Skeletal muscle satellite cell (primary cell): ENCODE measurements at regions not wholly inside any gene's neighbourhood (a gene's known extent, or its start where the extent isn't known, plus 50 kb on each side); places are given as distances from the start of the nearest gene placed in this dataset.
"Not testable (repeated sequence)": the region's sequence is repeated elsewhere in the genome, so short reads cannot be mapped to it uniquely, and the experiment has no call there.

Source experiments
- H3K27me3 ChIP-seq: 2 replicates; pipeline ENCODE4 v1.7.0; 2013; ENCODE audit warnings: low read length; ENCODE audit not compliant: control insufficient read depth, insufficient read depth
- H3K36me3 ChIP-seq: 2 replicates; pipeline ENCODE4 v1.7.0; 2013; ENCODE audit warnings: mild to moderate bottlenecking, control low read depth, low read length; ENCODE audit not compliant: insufficient read depth
- H3K4me1 ChIP-seq: 2 replicates; pipeline ENCODE4 v1.7.0; 2013; ENCODE audit warnings: low read length; ENCODE audit not compliant: control insufficient read depth, insufficient read depth
- H3K4me2 ChIP-seq: 2 replicates; pipeline ENCODE4 v1.7.0; 2013; ENCODE audit warnings: mild to moderate bottlenecking, low read length
- H3K4me3 ChIP-seq: 2 replicates; pipeline ENCODE4 v1.7.0; 2013; ENCODE audit warnings: low read length
- H3K9ac ChIP-seq: 2 replicates; pipeline ENCODE4 v1.7.0; 2013; ENCODE audit warnings: mild to moderate bottlenecking, low read depth, low read length, moderate library complexity
- H3K9me3 ChIP-seq: replicated peaks from 2 replicates; pipeline ENCODE4 v1.7.0; 2013; ENCODE audit warnings: mild to moderate bottlenecking, control low read depth, low read length

DNA sequence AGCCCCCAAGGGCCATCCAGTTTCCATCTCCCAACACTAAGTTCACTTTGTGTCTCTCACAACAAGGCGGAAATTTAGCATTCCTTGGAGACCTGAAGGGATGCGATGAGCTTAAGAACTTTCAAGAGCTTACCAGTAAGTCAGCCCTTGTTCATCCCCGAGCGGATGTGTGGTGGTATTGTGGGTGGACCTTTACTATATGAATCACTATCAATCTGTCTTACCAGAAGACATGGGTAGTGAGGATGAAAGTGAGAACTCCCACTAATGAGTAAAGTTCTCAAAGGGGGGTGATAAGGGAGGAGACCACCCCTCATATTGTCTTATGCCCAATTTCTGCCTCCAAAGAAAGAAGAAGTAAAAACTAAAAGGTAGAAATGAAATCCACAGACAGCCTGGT lies 329.6 kb upstream of the NCKAP5 start:
- not testable (repeated sequence) for H3K4me1 ChIP-seq, H3K4me3 ChIP-seq, H3K4me2 ChIP-seq, H3K36me3 ChIP-seq, H3K9me3 ChIP-seq, H3K9ac ChIP-seq
- H3K27me3 ChIP-seq, result peaks cover 12% of the 10 kb centered on the region

DNA sequence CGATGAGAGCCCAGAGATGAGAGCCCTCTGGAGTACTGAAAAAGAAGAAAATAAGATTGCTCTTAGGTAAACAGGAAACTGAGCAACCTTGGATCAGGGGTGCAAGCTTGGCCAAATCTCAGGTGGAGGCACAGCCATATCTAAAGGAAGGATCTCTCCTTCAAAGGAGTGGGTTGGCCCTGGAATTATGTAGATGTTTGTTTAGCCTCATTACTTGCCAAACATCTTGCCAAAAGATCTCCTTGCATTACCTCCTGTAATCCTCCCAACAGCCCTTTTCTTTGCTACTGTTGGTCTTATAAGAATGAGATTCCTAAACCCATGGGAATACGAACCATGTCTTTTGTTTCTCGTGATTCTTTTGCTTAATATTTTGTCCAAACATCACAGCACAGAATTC lies 332.6 kb upstream of the NCKAP5 start:
- Histone ChIP-seq H3K27me3 (peaks cover 4% of the 10 kb centered on the region), H3K36me3 (no peaks in the 10 kb centered on the region), H3K4me2 (no peak overlapping the region), H3K4me1 (no peaks in the 10 kb centered on the region), H3K9ac (no peak overlapping the region), H3K4me3 (no peak overlapping the region), H3K9me3 (no peaks in the 10 kb centered on the region)

DNA sequence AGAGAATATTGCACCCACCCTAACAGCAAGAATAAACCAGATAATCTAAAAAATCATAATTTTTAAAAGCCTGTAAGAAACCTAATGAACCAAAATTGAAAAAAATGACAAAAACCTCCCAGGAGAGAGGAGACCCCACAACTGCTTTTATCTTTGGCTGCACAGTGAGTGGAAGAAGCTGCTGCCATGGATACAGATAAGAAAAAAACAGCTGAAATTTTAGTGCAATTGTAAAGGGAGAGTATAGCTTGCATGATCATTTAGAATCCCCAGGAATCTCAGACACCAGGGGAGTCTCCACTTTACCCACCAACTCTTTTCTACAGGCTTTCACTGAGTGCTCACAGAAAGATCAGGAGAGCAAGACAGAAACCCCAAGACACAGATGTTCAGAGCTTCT lies 338.1 kb upstream of the NCKAP5 start:
- Histone ChIP-seq H3K4me1 (no peaks in the 10 kb centered on the region), H3K4me2 (no peak overlapping the region), H3K4me3 (no peak overlapping the region), H3K36me3 (no peaks in the 10 kb centered on the region), H3K27me3 (peaks cover 4% of the 10 kb centered on the region), H3K9ac (no peak overlapping the region), H3K9me3 (no peaks in the 10 kb centered on the region)

DNA sequence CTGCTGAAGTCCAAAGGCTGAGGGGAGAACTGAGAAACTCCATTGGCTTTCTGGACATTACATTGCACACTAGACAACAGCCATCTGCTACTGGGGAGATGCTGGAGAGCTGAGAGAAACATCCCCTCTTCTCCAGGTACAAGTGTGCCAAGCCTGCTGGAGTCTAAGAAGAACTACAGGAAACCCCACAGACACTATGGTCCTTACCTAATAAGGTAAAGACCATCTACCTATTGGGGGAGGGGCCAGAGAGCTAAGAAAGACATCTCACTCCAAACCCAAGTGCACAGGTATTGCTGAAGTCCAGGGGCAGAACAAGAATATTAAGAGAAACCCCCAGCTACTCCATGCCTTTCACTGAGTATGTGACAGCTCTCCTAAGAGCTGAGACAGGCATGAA lies 338.7 kb upstream of the NCKAP5 start:
- Histone ChIP-seq H3K4me2 (no peak overlapping the region), H3K9me3 (no peaks in the 10 kb centered on the region), H3K4me3 (no peak overlapping the region), H3K36me3 (no peaks in the 10 kb centered on the region), H3K4me1 (no peaks in the 10 kb centered on the region), H3K9ac (no peak overlapping the region), H3K27me3 (peaks cover 4% of the 10 kb centered on the region)

DNA sequence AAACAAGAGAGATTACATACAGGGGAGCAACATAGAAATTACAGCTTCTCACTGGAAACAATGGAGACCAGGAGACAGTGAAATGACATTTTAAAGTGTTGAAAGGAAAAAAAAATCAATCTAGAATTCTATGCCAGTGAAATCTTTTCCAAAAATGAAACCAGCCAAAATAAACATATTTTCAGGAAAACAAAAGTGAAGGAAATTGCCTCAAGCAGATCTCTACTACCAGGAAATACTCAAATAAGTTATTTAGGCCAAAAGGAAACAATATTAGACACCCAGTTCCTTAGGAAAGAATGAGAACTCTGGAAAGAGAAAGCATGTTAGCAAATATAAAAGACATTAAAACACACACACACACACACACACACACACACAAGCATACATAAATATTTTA lies 339.9 kb upstream of the NCKAP5 start:
- no peak overlapping the region for H3K4me3 ChIP-seq
- H3K9me3 ChIP-seq, result no peaks in the 10 kb centered on the region
- no peaks in the 10 kb centered on the region for H3K4me1 ChIP-seq
- H3K36me3 ChIP-seq, result no peaks in the 10 kb centered on the region
- H3K4me2 ChIP-seq, result no peak overlapping the region
- no peak overlapping the region for H3K9ac ChIP-seq
- H3K27me3 ChIP-seq, result no peaks in the 10 kb centered on the region

DNA sequence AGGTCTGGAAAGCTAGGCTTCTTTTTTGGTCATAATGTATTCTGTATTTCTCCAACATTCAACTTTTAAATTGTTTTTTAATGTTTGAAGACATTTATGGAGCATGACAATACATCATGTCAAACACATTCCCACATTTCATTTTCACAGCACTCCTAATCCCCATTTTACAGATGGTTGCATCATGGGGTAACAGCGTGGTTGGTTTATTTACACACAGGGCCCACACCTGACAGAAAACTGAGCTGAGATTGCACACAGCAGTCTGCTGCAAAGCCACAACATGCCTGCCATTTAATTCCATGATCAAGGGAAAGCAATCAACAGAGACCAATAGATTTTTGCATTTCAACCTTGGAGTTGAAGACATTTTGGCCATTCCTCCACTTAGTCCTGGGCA lies 335.7 kb upstream of the MGAT5 start:
- no peaks in the 10 kb centered on the region for H3K4me1 ChIP-seq
- no peak overlapping the region for H3K4me2 ChIP-seq
- no peak overlapping the region for H3K9ac ChIP-seq
- no peaks in the 10 kb centered on the region for H3K27me3 ChIP-seq
- no peaks in the 10 kb centered on the region for H3K9me3 ChIP-seq
- no peak overlapping the region for H3K4me3 ChIP-seq
- H3K36me3 ChIP-seq, result no peaks in the 10 kb centered on the region

DNA sequence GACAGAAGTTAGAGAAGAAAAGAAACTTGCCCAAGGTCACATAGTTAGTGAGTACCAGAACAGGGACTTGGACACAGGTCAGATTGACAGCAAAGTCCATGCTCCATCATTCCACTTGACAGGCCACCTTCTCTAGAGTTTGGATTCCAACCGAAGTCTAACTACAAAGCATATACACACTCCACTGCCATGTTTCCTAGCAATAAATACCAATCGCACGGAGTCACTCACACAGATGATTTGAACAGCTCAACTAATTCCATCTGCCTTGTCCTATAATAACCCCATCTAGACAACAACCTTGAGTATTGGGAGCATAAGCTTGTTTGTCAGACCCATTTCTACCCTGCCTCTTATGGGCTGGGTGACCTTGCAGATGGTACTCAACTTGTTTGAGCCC lies 334.6 kb upstream of the MGAT5 start:
- Histone ChIP-seq H3K4me2 (no peak overlapping the region), H3K4me3 (no peak overlapping the region)

DNA sequence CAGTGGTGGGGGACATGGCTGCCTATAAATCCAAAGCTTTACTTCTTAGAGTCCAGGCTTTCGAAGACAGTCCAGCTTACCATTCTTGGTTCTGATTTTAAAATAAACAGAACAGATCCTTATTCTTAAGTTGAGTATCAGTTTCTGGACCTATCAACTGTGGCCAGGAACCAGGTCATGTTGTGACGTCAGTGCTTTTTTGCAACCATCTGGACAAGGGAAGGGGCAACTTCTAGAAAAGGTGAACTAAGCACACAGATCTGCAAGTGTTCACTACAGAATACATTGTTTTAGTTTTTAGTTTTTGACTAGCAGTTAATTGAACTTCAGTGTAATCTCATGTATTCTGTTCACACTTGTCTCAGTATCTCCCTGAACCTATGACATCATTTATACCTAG lies 326.0 kb upstream of the MGAT5 start:
- Histone ChIP-seq H3K27me3 (no peaks in the 10 kb centered on the region), H3K9ac (no peak overlapping the region), H3K4me1 (no peaks in the 10 kb centered on the region), H3K4me3 (no peak overlapping the region), H3K36me3 (no peaks in the 10 kb centered on the region), H3K4me2 (no peak overlapping the region), H3K9me3 (no peaks in the 10 kb centered on the region)

More for the DNA sequence above, 334.6 kb upstream of the MGAT5 start:
- Histone ChIP-seq H3K36me3 (no peaks in the 10 kb centered on the region), H3K4me1 (no peaks in the 10 kb centered on the region), H3K27me3 (no peaks in the 10 kb centered on the region), H3K9ac (no peak overlapping the region), H3K9me3 (no peaks in the 10 kb centered on the region)

DNA sequence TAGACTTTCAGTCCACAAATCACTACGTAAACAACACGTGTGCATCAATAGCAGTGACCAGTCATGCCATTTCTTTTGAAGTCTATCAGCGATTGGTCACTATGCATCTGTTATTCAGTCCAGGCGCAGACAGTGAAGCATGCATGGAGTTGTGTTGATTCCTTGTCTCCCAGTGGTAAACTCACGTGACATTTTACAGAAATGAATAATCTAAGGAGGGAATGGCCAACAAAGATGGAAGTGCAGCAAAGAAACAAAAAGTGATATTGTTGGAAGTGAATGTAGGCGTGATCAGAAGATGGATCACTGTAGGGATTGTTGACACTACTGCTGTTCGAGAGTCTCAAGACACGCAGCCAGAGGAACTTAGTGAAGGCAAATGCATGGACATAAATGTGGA lies 317.8 kb upstream of the MGAT5 start:
- Histone ChIP-seq H3K4me1 (no peaks in the 10 kb centered on the region), H3K4me3 (no peak overlapping the region), H3K4me2 (no peak overlapping the region), H3K9me3 (no peaks in the 10 kb centered on the region), H3K36me3 (no peaks in the 10 kb centered on the region), H3K9ac (no peak overlapping the region), H3K27me3 (no peaks in the 10 kb centered on the region)

DNA sequence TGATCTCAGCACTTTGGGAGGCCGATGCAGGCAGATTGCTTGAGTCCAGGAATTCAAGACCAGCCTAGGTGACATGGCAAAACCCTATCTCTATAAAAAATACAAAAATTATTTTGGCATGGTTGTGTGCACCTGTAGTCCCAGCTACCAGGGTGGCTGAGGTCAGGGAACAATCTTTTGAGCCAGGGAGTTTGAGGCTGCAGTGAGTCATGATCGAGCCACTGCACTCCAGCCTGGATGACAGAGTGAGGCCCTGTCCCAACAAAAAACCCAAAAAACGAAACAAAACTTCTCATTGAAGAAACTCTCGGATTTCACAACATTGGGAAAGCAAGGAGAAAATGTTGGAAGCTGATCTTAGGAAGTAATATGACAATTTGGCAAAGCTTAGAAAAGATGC lies 317.3 kb upstream of the MGAT5 start:
- no peaks in the 10 kb centered on the region for H3K36me3 ChIP-seq
- no peak overlapping the region for H3K9ac ChIP-seq
- H3K4me2 ChIP-seq, result no peak overlapping the region
- H3K4me3 ChIP-seq, result no peak overlapping the region
- H3K4me1 ChIP-seq, result no peaks in the 10 kb centered on the region
- H3K9me3 ChIP-seq, result no peaks in the 10 kb centered on the region
- H3K27me3 ChIP-seq, result no peaks in the 10 kb centered on the region

DNA sequence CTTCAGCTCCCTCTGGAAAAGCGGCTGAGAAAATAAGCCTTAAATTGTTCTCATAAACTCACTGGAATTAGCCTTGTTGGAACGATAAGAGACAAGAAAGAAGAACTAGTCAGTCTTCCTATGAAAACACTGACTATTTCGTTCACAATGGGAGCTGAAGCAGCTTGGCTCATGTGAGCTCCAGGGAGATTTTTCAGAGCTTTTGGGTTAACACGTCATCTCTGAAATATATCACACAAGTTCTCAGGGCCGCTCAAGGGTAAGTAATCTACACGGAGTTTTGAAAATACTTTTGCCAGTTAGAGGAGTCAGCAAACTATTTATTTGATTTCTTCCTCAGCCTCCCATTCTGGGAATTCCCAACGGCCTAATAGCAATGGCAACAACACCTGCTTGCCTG lies 316.2 kb upstream of the MGAT5 start:
- Histone ChIP-seq H3K9ac (no peak overlapping the region), H3K9me3 (no peaks in the 10 kb centered on the region), H3K4me2 (no peak overlapping the region), H3K36me3 (no peaks in the 10 kb centered on the region), H3K27me3 (no peaks in the 10 kb centered on the region), H3K4me3 (no peak overlapping the region), H3K4me1 (no peaks in the 10 kb centered on the region)

DNA sequence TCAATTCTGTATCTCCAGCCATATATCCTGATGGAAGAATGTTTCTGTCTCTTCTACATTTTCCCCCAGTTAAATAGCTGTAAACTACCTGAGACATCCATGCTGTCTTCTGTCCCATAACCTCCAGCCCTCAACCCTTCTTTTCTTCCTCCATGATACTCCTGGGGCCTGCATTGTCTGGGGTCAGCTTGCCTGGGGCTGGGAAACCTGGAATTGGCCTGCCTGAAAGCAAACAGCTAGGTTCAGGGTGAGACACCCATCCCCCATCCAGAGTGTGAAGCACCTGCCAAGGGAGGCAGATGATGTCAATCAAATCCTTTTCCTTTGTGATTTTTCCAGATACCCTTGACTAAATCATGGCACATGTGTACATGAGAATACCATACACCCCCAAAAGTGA lies 313.7 kb upstream of the MGAT5 start:
- H3K9me3 ChIP-seq, result no peaks in the 10 kb centered on the region
- H3K4me2 ChIP-seq, result no peak overlapping the region
- no peak overlapping the region for H3K4me3 ChIP-seq
- H3K27me3 ChIP-seq, result no peaks in the 10 kb centered on the region
- H3K9ac ChIP-seq, result no peak overlapping the region
- H3K36me3 ChIP-seq, result no peaks in the 10 kb centered on the region
- no peaks in the 10 kb centered on the region for H3K4me1 ChIP-seq

DNA sequence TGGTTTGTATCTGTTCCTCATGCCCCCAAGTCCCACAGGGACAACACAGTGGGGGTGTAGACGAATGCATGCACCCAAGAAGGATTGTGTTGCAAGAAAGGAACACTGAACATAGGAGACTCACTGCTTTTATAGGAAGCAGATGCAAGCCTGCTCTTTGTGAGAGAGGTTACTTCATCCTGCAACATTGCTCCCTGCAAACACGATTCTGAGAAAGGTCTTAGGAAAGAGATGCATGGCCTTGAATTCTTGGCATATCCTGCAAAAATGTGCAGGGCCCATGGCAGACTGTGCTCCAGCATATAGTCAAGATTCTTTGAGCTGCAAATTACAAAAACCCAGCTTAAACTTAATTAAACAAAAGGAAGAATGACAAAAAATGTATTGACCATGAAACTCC lies 312.2 kb upstream of the MGAT5 start:
- no peaks in the 10 kb centered on the region for H3K4me1 ChIP-seq
- H3K36me3 ChIP-seq, result no peaks in the 10 kb centered on the region
- H3K4me3 ChIP-seq, result no peak overlapping the region
- no peaks in the 10 kb centered on the region for H3K27me3 ChIP-seq
- H3K9ac ChIP-seq, result no peak overlapping the region
- no peak overlapping the region for H3K4me2 ChIP-seq
- no peaks in the 10 kb centered on the region for H3K9me3 ChIP-seq
